Fibroblast of skin of back (primary cell): ENCODE measurements at regions not wholly inside any gene's neighbourhood (a gene's known extent, or its start where the extent isn't known, plus 50 kb on each side); places are given as distances from the start of the nearest gene placed in this dataset.
"Not testable (repeated sequence)": the region's sequence is repeated elsewhere in the genome, so short reads cannot be mapped to it uniquely, and the experiment has no call there.

Source experiments
- DNase-seq: peaks from one replicate; pipeline ENCODE4 v3.0.0-alpha.2; 2013

- DNase-seq = peak; percentile 86
Measured at GRCh38 chr6:114747995-114748625, 405.3 kb upstream of the HS3ST5 start.

DNA sequence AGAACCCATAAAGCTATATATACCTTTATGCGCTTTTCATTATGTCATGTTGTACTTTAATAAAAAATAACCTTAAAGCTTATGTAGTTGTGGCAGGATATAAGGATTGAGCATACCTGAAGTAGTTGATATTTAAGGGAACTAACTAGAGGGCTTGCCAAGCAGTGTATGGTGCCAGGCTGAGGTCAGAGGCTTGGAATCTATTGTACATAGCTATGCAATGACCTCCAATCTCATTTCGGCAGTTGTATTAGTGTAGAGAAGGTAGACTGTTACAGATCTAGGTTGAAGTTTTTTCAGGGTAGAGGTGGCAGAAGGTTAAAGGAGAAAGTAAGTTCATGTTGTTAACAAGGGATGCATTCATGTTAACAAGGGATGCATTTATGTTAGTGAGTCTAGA is 397.7 kb upstream of the HS3ST5 start:
- peak; percentile 50 for DNase-seq

- no peak for DNase-seq
Measured at GRCh38 chr6:114739656-114740055, 396.8 kb upstream of the HS3ST5 start.

- peak; percentile 80 for DNase-seq
Measured at GRCh38 chr6:114735025-114735735, 392.4 kb upstream of the HS3ST5 start.

- DNase-seq = no peak
Measured at GRCh38 chr6:114733596-114733995, 390.8 kb upstream of the HS3ST5 start.

DNA sequence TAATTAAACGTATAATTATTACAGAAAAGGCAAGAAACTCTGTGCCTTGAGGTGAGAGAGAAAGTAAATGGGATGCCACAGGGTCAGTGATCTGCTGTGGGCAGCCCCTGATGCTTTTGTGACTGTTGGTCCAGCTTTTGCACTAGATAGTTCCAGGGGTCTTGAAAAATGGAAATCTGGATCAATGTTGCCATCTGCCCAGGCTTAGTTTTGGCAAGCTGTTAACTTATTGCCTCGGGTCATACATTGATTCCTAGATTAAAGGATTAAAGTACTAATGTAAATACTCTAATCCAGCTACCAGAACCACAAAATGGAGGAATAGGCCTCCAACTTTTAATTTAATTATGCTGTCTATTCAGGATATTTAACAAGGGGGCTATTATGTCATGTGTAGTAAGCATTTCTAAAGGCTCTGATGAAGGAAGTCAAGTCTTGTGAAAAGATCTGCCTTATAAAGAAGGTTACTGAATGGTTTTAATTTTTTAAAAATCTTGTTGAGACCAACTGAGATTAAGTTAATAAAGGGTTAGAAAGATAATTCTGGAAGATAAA is 376.0 kb upstream of the HS3ST5 start:
- no peak for DNase-seq

DNA sequence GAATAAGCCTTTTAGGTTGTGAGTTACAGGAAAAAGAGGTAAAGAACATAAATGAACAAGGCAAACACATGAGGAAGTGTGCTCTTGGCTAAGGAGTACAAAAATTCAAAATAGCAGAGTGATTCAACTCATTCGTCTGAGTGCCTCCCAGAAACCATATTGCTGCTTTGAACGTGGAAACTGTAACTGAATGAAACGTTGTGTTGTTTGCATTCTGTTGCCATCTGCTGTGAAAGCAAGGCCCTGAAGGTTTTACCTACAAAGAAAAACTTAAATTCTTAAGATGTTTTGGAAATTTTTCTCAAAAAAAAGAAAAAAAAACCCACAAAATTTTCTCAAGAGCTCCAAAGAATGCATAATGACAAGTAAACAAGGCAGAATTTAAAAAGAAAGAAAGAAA is 375.4 kb upstream of the HS3ST5 start:
- no peak for DNase-seq

DNA sequence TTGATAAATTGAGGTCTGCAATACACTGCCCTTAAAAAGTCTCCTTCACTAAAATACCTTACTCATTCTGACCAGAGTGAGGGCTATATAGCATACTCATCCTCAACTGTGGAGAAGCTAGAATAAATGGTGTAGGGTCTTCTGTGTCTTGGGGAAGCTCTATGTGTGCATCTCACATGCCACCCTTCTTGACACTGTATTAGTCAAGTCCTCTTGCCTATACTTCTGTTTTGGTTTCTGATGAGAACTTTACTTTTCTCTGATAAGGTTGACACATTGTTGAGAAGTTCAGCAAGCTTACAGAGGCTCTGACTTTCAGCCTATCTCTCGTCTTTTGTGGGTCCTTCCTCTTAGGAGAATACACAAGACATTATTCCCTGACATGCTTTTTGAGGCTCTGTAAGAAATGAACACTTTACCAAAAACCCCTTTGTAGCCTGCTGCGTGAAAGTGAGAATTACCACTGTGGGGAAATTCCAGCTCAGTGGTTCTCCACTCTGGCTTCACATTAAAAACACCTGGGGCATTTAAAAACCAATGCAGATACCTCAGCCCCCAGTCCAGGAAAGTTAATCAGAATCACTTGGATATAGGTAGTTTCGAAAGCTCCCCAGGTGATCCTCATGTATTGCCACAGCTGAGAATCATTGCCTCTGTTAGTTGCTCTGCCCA is 372.1 kb upstream of the HS3ST5 start:
- no peak for DNase-seq

- DNase-seq = no peak
Measured at GRCh38 chr6:114713690-114714089, 370.9 kb upstream of the HS3ST5 start.

DNA sequence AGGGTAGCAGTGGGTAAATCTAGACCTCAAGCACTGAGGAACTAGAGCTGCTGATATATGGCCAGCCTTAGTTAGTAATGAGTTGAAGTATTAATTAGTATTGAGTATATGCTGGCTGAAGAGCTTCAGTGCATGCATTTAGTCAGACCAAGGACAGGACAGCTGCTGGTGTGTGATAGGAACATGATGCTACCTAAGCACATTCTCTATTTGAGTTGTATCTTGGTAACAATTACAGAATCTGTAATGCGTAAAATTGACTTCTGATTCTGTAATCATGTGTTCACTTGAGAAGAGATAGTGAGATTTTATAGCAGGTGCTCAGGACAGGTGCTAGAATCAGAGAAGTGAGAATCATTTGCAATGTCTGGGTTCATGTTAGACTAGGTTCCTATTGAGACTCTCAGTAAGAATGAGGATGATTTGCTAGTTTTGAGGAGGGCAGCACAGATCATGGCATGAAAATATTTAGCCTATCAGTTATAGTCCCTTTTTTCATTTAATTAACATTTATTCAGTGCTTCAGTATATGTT is 369.4 kb upstream of the HS3ST5 start:
- no peak for DNase-seq

- DNase-seq = peak; percentile 17
Measured at GRCh38 chr6:114707081-114707620, 364.3 kb upstream of the HS3ST5 start.

- DNase-seq = no peak
Measured at GRCh38 chr6:114690625-114691024, 347.8 kb upstream of the HS3ST5 start.

GRCh38 chr6:114659513-114659912 is 316.7 kb upstream of the HS3ST5 start:
- no peak for DNase-seq

GRCh38 chr6:114651611-114652010 is 308.8 kb upstream of the HS3ST5 start:
- DNase-seq = no peak

- no peak for DNase-seq
Measured at GRCh38 chr6:114650891-114651290, 308.1 kb upstream of the HS3ST5 start.

GRCh38 chr6:114649298-114649697 is 306.5 kb upstream of the HS3ST5 start:
- no peak for DNase-seq

- no peak for DNase-seq
Measured at GRCh38 chr6:114648847-114649246, 306.0 kb upstream of the HS3ST5 start.

- peak; percentile 20 for DNase-seq
Measured at GRCh38 chr6:114638341-114638740, 295.5 kb upstream of the HS3ST5 start.

DNA sequence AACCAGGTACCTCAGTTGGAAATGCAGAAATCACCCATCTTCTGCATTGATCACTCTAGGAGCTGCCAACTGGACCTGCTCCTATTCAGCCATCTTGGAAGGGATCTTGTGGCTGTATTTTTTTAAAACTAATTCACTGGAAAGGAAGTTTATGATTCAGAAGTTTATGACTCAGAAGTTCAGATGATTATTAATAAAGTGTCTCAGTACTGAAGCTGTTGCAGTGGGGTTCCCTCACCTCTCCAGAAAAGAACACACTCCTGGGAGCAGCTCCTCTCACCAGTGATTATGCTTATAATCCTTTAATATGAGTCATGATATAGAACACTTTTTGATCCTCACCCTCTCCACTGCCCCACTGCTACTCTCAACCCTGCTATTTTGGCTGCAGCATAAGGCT is 291.2 kb upstream of the HS3ST5 start:
- DNase-seq = peak; percentile 13

- not testable (repeated sequence) for DNase-seq
Measured at GRCh38 chr6:114626226-114626625, 283.4 kb upstream of the HS3ST5 start.

- DNase-seq = no peak
Measured at GRCh38 chr6:114619621-114620200, 276.9 kb upstream of the HS3ST5 start.

DNA sequence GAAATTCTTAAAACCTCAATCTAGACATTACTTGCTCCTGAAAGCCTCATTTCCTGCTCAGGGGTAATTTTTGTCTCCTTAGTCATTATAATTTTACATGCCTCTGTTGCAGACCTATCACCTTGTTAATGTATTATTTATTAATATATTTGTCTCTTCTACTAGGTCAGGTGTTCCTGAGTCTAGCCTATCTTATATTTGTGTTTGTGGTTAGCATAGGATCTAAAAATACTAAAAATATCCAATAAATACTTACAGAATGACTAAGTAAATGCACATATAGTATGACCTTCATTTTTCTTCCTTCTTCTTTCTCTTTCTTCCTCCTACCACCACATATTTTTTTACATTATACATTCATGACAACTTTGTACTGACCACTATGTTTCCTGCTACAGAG is 268.9 kb upstream of the HS3ST5 start:
- no peak for DNase-seq

DNA sequence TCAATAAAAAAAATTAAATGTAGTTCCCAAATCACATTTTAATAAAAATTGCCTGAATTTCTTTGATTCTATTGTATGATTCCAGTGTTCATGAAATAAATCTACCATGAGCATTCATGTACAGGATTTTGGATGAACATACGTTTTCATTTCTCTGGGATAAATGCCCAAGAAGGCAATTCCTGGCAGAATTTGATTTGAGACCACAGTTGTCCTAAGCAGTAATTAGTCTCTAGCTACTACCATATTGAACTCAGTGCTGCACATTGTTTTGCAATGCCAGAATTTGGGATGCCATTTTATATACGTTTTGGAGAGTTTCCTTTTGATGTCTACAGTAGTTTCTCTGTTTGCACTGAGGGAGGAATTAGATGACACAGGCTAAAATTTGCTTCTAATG is 265.3 kb upstream of the HS3ST5 start:
- DNase-seq = no peak
